ENCODE measurements at regions not wholly inside any gene's neighbourhood (a gene's known extent, or its start where the extent isn't known, plus 50 kb on each side); places are given as distances from the start of the nearest gene placed in this dataset.

DNA sequence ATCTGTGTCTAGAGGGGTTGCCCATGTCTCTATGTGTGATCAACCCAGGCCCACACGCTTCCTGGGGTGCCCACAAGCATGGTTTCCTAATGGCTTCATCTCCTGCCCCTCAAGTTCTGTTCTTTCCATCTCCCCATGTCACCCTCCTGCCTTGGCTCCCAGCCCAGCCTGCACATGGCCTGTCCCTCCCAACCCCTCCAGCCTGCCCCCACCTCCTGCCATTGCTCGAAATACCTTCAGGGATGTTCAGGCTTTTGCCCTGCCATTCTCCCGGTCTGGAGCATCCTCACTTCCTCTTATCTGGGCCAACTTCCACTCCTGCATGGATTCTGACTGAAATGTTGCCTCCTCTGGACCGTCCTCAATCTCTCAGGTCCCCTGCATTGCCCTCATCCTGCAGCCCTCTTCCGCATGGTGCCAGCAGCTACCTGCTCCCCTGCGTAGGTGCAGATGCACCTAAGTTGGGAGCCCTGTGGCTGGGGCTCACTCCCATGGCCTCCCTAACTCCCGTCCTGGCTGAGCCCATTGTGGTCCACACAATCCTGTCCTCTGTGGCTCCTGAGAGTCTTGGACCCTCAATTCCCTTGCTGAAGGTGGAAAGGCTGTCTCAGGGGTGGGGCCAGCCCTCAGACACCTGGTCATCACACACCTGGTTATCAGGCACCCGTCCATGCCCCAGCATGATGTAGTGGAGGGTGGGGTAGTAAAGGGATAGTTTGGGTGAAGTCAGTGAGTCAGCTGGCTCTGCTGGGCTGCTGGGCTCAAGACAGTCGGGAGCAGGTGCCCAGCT is 152.1 kb downstream of the URI1 start:
- TF ChIP-seq CTCF (IDR thresholded peaks at IDR 0.05): no peak
- no peak for TF ChIP-seq POLR2A (IDR thresholded peaks at IDR 0.05)

Measured in esophagus squamous epithelium (tissue), 4 donors.